ENCODE measurements at regions not wholly inside any gene's neighbourhood (a gene's known extent, or its start where the extent isn't known, plus 50 kb on each side); places are given as distances from the start of the nearest gene placed in this dataset.

DNA sequence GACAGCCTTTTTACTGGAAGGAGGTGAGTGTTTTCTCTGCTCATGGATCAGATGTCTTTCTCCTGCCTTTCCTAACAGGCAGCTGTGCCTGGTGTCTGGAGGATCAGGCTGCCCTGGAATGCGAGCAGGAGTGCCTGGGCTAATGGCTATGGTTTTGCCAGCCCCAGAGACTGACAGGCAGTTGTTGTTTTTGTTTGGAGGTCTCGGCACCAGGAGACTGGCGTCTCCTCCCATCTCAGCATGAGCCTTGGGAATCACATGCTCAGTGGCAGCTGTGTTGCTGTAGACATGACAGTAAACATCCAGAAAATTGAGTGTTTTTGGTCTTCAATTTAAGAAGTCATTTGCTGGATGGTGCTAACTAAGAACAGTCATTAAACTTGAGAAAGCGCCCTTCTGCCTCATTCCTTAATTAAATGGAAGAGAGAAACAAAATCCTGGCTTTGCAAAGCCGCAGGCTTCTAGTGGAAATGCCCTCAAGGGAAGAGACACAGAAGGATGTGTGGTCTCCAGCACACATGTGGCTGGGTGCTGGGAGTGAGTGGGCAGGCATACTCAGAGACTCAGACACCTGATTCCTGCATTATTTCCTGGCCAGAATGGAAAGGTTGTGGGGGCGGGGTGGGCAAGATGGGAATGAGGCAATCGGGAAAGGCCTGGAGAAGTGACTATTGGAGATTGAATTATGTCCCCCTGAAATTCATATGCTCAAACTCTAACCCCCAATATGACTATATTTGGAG, 97.0 kb upstream of the NMNAT3 start:
- DNase-seq = no peak

DNA sequence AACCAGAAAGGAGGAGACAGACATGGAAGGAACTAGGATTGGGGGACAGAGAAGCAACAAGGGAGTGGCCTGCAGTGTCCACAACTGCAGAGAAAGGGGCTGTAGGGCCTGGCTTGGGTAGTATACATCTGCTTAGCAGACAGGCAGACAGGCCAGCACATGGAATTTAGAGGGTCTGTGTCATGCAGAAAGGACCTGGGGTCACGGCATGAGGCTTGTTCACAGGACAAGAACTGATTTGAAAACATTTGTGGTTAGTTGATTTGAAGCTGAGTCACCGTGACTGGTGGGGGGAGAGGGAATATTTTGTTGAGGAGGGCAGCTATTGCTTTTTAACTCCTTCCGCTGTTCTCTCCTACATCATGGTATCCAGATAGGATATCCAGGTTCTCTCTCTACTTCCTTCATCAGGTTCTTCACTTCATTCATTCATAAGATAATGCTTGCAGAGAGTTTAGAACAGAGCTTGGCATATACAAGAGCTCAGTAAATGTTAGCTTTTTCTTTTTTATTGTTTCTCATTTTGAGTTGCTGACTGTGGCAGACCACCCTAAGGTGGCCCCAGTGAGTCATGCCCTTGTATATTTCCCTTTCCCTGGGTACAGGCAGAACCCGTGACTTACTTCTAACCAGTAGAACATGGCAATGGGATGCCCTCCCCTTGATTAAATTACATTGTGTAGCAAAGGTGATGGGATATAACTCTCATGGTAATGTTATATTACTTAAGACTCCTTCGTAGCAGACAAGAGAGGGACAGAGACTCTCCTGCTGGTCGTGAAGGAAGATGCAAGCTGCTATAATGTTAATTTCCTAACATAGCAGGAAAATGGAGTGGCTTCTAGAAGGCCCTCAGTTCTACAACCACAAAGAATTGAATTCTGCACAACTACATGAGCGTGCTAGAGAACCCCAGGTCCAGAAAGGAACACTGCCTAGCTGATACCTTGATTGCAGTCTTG, 95.0 kb upstream of the NMNAT3 start:
- no peak for DNase-seq

DNA sequence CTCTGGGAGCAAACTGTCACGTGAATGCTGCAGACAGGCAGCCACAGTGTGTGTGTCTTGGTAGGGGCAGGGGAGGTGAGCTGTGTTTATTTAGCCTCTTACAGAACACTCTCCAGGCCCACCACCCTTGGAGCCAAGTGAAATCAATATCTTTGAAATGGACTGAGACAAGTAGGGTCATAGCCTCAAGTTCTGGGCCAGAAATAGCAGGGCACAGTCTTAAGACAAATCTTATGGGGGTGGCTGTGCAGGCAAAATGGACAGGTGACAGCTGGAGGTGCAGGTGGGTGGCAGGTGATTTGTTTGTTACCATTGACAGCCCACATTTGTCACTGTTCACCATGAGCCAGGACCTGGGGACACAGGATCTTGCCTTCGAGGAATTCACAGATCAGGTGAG, 93.6 kb upstream of the NMNAT3 start:
- no peak for DNase-seq

DNA sequence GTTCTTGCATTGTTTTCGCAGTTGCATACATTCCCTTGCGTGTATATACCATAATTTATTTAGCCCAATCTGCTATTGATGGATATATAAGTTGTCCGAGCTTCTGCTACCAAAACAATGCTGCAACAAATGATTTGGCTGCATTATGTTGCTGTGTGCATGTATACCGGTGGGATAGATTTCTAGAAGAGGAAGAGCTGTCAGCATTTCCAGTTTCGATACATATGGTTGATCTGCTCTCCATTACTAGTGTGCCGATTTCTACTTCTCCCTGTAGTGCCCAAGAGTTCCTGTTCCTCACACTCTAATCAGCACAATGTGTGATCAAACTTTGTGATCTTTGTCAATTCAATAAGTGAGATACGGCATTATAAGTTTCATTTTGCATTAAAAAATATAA, 92.8 kb upstream of the NMNAT3 start:
- no peak for DNase-seq

DNA sequence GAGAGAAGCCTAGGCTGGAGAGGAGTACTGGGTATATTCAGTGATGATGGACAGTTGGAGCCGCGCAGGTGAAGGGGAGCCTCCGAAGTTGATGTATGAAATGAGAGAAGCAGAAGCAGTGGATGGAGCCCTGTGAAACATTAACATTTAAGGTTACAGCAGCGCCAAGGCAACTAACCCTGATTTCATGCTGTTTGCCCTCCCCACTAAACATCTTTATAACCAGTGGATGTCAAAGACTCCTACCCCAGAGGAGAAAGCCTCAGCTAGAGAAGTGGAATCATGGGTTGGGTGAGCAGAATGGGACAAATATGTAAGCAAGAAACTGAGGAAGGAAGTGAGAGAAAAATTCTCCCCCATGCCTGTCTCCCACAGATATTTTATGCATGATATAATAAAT, 92.0 kb upstream of the NMNAT3 start:
- no peak for DNase-seq

DNA sequence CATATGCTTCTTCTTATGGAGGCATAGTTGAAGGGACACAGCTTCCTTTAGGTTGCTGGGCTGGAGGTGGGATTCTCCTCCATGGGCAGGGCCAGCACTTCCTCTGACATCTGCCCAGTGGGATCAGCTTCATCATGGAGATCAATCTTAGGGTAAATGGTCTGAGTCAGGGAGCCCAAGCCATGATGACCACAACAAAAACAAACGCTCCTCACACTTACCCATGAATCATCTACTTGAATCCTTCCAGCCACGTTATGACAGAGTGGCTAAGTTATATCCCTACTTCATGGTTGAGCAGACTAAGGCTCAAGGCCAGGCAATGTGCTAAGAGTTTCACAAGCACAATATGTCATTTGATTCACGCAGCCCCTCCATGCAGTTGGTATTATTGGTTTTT, 87.2 kb upstream of the NMNAT3 start:
- DNase-seq = no peak

DNA sequence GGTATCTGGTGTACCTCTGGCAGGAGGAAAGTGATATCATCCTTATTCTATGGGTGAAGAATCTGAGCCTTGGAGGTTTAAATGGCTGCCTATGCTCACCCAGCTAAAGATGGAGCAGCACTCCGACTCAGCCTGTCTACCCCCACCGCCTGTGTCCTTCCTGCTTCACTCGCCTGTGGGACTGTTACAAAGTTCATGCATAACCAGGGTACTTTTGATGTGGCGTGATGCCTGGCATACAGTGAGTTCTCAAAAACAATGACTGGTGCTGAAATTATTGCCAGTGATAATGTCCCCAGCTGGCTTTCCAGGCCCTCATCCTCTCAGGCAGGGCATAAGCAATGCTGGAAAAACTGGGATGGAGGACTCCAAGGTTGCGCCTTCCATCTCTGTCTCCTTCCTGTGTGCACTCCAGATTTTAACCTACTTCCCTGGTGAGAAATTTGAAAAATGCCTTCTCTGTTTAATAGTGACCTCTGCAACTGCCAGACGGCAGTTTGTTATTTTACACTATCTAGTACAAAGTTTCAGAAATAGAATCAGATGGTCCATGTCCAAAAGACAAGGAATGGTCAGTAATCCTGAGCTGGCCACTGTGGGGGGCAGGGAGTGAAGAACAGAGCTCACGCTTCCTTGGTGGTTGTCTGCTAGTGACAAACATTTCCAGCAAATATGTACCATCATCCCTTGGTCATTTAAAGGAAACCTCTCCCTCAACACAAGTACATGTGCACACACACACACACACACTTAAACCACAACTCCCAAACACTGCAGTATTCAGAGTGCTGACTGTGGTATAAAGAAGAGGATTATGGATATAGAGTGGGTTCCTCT, 86.5 kb upstream of the NMNAT3 start:
- DNase-seq = no peak

DNA sequence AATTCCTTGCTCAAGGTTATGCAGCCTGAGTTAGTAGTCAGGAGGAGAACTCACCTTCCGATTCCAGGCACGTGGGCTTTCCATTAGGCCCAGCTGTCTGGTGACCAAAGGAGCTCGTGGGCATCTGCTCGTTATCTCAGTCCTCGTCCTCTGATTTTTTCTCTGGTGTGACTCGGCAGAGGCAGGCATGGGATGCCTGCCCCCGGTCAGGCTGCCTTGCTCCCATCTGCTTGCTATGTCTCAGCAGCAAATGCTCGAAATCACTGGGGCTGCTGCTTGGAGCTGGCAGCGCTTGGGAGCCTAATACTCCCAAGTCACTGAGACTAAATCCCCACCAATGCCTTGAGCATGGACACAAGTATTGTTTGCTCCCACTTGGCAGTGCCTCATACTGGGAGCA, 84.5 kb upstream of the NMNAT3 start:
- DNase-seq = no peak

DNA sequence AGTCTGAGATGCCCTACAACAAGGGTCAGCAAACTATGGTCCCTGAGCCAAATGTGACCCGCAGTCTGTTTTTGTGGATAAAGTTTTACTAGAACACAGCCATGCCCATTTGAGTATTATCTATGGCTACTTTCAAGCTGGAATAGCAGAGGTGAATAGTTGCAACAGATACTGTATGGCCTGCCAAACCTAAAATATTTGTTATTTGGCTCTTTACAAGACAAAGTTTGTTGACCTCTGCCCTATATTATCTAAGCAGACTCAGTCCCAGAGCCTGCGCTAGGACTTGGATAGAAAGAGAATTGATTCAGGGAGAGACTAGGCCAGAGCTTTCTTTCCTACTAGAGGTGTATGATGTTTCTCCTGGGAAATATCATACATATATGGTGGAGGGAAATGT, 81.7 kb upstream of the NMNAT3 start:
- no peak for DNase-seq

DNA sequence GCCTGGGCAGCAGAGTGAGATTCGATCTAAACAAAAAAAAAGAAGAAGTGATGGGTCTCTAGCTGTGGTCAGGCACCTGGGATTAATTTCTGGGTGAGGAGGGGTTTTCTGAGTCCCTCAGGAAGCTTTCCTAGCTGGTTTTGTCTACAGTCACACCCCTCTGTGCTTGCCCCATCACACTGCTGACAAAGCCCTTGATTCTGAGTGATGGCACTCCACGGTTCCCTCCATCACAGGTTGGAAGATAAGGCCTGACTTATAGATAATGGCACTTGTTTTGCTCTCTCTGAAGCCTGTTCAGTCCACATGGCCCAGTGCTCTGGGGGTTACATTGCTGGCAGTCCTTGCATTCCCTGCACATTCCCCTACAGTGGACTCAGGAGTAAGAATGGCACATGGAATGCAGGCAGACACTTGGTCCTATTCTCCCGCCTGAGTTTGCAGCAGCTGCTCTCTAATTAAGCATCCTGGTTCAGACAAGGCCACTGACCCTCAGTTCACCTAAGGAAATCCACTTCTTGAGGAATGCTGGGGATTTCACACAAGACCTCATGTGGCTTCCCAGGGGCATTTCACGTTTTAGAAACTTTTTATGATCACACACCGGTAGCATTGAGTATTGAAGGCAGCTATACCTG, 81.0 kb upstream of the NMNAT3 start:
- no peak for DNase-seq

DNA sequence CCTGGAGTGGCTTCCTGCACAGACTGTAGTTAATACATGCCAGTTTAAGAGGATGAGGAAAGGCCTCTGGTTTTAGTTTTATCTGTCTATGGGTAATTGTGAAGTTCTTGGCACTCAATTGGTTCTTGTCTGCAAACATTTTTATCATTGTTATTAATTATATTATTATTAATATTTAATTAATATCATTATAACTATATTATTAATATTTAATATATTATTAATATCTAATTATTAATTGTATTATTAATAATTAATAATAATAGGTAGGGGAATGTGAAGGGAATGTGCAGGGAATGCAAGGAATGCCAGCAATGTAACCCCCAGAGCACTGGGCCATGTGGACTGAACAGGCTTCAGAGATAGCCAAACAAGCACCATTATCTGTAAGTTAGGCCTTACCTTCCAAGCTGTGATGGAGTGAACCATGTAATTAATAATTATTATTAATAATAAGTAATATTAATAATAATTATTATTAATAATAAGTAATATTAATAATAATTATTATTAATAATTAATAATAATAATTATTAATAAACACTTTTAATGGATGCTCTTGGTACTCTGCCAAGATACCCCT, 79.8 kb upstream of the NMNAT3 start:
- DNase-seq = no peak

DNA sequence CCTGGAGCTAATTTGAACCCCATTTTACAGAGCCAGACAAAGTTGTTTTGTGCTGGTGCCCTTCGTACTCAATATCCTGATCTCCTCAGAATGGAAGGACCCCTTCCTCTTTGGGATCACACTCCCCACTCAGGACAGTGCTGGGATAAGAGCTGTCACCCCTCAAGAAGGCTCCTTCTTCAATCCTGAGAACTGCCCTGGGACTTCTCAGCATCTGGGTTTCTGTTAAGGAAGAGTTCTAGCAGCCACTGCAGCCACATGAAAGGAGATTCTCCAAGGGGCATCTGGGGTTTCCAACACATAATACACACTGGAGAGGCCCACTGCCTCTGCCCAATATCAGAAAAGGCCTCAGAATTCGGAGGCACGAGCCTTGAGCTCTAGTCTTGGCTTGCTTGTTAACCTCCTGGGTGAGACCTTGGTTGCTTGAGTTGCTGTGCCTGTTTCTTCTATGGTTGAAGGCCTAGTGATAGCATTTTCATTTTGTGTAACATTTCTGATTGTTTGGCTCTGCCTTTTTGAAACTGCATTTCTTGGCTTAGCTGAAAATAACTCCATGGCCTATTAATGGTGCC, 78.8 kb upstream of the NMNAT3 start:
- no peak for DNase-seq

DNA sequence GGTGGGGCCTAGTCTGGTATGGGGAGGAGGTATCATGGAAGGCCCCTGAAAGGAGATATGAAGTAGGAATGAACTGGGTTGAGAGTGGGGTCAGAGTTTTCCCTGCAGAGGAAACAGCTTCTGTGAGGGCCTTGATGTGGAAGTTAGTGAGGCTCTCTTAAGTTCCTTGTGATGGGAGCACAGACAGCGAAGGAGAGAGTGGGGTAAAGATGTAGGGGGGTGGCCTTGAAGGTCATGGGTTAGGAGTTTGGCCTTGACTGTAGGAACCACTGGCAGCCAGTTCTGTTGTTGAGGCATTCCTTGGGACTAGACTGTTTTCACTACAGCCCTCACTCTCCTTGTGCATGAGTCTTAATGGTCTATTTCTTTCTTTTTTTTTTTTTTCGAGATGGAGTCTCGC, 77.8 kb upstream of the NMNAT3 start:
- no peak for DNase-seq

DNA sequence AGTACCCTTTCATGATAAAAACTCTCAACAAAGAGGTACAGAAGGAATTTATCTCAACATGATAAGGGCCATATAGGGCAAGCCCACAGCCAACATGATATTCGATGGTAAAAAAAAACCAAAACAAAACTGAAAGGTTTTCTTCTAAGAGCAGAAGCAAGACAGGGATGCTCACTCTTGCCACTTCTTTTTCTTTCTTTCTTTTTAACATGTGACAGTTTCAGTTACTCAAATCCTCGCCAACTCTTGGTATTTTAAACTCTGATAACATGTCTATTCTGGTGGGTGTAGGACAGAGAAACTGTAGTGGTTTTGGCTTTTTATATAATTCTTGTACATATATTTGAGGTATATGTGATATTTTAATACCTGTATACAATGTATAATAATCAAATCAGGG, 74.0 kb upstream of the NMNAT3 start:
- no peak for DNase-seq

DNA sequence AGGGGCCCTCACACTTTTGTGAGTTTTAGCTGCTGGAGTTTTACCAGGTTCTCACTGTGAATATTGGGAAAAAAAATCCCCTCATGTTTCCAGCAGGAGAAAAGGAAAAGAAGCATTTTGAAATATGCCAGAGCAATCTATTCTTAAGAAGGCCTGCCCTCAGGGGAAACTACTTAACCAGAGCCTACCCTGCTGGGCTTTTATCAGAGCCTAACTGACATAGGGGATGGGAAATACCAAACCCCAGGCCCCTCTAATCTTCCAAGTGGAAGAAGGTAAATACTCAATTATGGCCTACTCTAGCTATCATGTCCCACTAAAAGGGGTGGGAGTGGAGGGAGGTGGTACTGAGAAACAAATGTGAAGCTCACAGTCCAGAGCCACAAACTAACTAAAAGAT, 68.7 kb upstream of the NMNAT3 start:
- no peak for DNase-seq

DNA sequence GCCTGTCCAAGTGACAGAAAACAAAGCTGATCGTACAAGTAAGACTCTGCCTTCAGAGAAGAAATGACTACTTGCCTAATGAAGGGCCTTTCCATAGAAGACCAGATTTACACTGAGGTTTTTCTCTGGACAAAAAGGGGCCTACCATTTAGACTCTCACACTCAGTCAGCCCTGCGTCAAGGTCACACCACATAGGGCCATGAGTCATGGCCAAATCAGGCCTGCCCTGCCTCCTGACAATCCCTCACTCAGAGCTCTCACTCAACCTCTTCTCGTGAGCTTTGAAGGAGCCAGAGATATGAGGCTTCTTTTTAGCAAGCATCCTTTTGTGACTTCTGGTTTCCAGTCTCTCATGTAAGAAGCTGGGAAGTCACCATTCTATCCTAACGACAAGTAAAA, 68.1 kb upstream of the NMNAT3 start:
- DNase-seq = no peak

DNA sequence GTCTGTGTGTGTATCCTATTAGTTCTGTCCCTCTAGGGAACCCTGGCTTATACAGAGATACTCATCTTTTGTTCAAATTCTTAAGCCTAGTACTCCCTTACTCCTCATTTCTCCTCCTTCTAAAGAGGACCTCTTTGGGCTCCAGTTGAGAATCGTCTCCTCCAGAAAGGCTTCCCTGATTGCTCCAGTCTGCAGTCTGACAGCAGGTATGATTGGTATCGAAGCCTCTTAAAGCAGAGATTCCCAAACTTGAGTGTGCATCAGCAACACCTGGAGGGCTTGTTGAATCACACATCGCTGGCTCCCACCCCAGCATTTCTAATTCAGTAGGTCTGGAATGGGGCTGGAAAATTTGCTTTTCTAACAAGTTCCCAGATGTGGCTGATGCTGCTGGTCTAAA, 60.9 kb upstream of the NMNAT3 start:
- DNase-seq = no peak

DNA sequence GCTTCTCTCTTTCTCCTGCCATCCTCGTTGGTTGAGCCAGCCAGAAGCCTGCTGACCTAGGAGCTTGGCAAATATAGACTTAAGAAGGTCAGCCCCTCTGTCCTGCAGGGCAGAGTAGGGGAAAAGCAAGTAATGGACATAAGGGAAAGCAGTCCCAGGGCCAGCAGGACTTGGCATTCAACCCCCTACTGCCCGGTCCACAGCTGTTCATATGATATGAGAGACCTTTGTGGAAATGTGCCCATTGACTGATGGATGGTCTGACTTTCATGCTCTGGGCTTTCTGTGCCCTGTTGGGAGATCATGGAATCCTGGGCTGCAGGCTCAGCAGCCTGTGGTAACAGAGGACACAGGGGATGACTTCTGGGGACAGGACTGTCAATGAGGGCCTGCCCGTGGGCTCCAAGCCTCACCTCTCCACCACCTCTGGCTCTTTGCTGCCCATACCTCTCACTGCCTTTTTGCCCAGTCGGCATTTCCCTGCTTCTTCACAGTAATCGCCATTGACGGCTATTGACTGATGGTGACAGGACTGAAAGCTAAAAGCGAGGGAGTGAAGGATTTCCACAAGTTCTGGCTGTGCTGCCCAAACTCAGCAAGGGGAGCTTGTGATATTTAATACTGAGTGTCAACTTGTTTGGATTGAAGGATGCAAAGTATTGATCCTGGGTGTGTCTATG, 60.0 kb upstream of the NMNAT3 start:
- no peak for DNase-seq

DNA sequence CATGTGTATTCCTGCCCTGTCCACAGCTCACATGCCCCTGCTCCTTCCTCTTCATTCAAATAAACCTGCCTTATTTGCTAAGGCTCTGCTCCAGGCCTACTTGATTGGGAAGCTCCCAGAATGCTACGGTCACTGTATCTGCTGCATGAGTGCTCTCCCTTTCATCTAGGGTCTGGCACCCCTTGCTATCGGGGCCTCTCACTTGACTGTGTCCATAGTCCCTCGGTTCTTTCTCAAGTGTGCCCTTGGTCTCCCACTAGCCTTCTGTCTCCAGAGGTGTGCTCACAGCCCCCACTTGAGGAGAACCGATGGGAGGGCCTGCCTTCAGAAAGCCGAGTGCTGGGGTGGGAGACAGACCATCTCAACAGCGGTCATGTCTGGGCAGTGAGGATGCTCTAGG, 57.4 kb upstream of the NMNAT3 start:
- DNase-seq = no peak

DNA sequence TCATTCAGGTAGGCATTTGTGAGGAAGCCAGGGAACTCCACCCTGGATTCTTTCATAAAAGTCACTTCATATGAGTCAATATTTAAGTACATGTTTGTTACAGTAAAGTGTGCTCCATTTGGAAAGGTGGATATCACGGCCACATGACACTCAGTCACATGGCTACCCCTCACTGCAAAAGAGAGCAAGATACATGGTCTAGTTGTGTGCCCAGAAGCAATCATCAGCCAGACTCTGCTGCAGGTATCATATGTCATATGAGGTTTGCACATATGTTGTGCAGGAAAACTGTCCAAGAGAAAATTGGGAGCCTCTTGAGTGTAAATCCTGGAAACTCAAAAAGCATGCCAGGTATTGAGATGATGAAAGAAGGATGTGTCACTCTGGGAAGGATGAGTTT, 55.0 kb upstream of the NMNAT3 start:
- no peak for DNase-seq

DNA sequence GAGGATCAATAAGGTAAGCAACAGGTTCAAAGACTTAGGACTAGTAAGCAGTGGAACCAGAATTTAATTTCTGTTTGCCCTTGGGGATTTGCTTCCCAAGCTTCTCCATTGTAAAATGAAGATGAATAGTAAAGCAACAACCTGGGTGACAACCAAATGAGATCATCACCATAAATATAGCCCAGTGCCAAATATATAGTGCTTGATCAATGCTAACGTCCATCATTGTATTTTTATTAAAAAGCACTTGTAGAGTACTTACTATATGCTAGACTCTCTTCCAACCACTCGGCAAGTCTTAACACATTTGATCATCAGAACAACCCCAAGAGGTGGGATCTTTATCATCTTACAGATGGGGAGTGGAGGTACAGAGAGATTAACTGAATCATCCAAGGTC, 51.5 kb upstream of the NMNAT3 start:
- no peak for DNase-seq

DNA sequence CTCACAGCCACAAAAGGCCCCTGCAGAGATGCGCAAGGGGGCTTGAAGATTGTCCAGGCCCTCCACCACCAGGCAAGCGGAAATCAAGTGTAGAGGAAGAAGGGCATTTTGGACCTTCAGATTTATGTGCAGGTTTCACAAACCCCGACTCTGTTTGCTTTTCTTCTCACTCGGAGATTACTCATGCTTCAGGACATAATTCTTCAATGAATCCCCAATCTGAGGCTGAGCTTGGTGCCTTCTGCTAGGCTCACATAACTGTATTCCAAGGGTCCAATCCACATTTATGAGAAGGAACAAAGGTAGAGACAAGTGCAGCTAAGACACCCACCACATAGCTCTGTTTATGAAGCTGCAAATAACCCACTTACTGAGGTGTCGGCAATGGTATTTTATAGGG, 50.6 kb upstream of the NMNAT3 start:
- DNase-seq = no peak
